IMR-90 (cell line): ENCODE measurements at regions not wholly inside any gene's neighbourhood (a gene's known extent, or its start where the extent isn't known, plus 50 kb on each side); places are given as distances from the start of the nearest gene placed in this dataset.

Source experiments
- ATAC-seq: fragments of 200-7000 bp; cut with Tn5 transposase; 2 replicates; pipeline ENCODE4 v1.9.1; 2020; ENCODE audit warnings: low read depth, mild to moderate bottlenecking, moderate library complexity
- BruUV-seq: library from RNA; stranded (reverse); fragments of 400-500 nt; replicated peaks from 2 replicates; lab custom pipeline; 2021; lab: Mats Ljungman, UMichigan
- CTCF ChIA-PET: fragments of 300-600 bp; formaldehyde crosslinking; extraction: SDS; loops from one replicate; lab custom pipeline; 2021; ENCODE audit warnings: antibody characterized with exemption; lab: Yijun Ruan, JAX
- POLR2A ChIA-PET: fragments of 300-600 bp; sonication (Branson Sonifier 250); formaldehyde crosslinking; loops from one replicate; lab custom pipeline; 2022; ENCODE audit warnings: antibody characterized with exemption; ENCODE audit not compliant: unreplicated experiment; lab: Charles Lee
- DNase-seq: peaks from one replicate; pipeline ENCODE4 v3.0.0; 2013
- H2AFZ ChIP-seq: replicated peaks from 2 replicates; pipeline ENCODE3; 2013; ENCODE audit warnings: low read length, mild to moderate bottlenecking; ENCODE audit not compliant: poor library complexity
- H2AK5ac ChIP-seq: 2 replicates; pipeline ENCODE4 v1.6.1; 2013; ENCODE audit warnings: low read depth, low read length, inconsistent platforms
- H2AK9ac ChIP-seq: replicated peaks from 2 replicates; pipeline ENCODE3; 2013; ENCODE audit warnings: mild to moderate bottlenecking, low read depth, low read length, moderate library complexity; ENCODE audit not compliant: poor library complexity
- H2BK120ac ChIP-seq: 2 replicates; pipeline ENCODE4 v1.6.1; 2013; ENCODE audit warnings: low read depth, low read length, inconsistent platforms
- H2BK15ac ChIP-seq: 3 replicates; pipeline ENCODE4 v1.6.1; 2013; ENCODE audit warnings: low read depth, low read length, inconsistent platforms
- H2BK20ac ChIP-seq: 2 replicates; pipeline ENCODE4 v1.6.1; 2013; ENCODE audit warnings: low read depth, mild to moderate bottlenecking, inconsistent platforms, low read length, moderate library complexity
- H2BK5ac ChIP-seq: 2 replicates; pipeline ENCODE4 v1.6.1; 2013; ENCODE audit warnings: mild to moderate bottlenecking, low read depth, low read length, inconsistent platforms; ENCODE audit not compliant: poor library complexity, severe bottlenecking
- H3K14ac ChIP-seq: replicated peaks from 2 replicates; pipeline ENCODE4 v1.6.1; 2013; ENCODE audit warnings: low read depth, low read length, inconsistent platforms
- H3K18ac ChIP-seq: 2 replicates; pipeline ENCODE4 v1.6.1; 2013; ENCODE audit warnings: low read depth, low read length, control low read depth
- H3K23ac ChIP-seq: 2 replicates; pipeline ENCODE4 v1.6.1; 2013; ENCODE audit warnings: low read depth, low read length, inconsistent platforms
- H3K27ac ChIP-seq: 2 replicates; pipeline ENCODE4 v1.5.1; 2013; ENCODE audit warnings: mild to moderate bottlenecking, control low read depth, low read length; ENCODE audit not compliant: insufficient read depth
- H3K27me3 ChIP-seq: 2 replicates; pipeline ENCODE4 v1.6.1; 2013; ENCODE audit warnings: low read length; ENCODE audit not compliant: control insufficient read depth, insufficient read depth
- H3K36me3 ChIP-seq: 2 replicates; pipeline ENCODE4 v1.6.1; 2013; ENCODE audit warnings: low read length, mixed read lengths; ENCODE audit not compliant: control insufficient read depth, insufficient read depth
- H3K4ac ChIP-seq: 2 replicates; pipeline ENCODE4 v1.6.1; 2013; ENCODE audit warnings: low read depth, low read length, inconsistent platforms
- H3K4me1 ChIP-seq: 2 replicates; pipeline ENCODE4 v1.6.1; 2013; ENCODE audit warnings: low read length, mixed read lengths; ENCODE audit not compliant: control insufficient read depth, insufficient read depth
- H3K4me2 ChIP-seq: 2 replicates; pipeline ENCODE4 v1.6.1; 2013; ENCODE audit warnings: low read depth, mild to moderate bottlenecking, control low read depth, low read length, moderate library complexity
- H3K4me3 ChIP-seq: 2 replicates; pipeline ENCODE4 v1.5.1; 2013; ENCODE audit warnings: low read depth, mild to moderate bottlenecking, control low read depth, low read length, moderate library complexity; ENCODE audit not compliant: insufficient read depth
- H3K56ac ChIP-seq: 2 replicates; pipeline ENCODE4 v1.6.1; 2013; ENCODE audit warnings: low read length, inconsistent platforms; ENCODE audit not compliant: insufficient read depth; ENCODE audit errors: extremely low read depth
- H3K79me1 ChIP-seq, 2 experiments: 2 replicates each; pipeline ENCODE4 v1.6.1; 2013; ENCODE audit warnings: low read length in 2 of 2, inconsistent platforms in 1 of 2, low read depth in 1 of 2
- H3K9ac ChIP-seq: 2 replicates; pipeline ENCODE4 v1.6.1; 2013; ENCODE audit warnings: low read depth, low read length, control low read depth
- H3K9me1 ChIP-seq: 2 replicates; pipeline ENCODE4 v1.6.1; 2013; ENCODE audit warnings: low read length, inconsistent platforms; ENCODE audit not compliant: insufficient read depth
- H3K9me3 ChIP-seq: 2 replicates; pipeline ENCODE4 v1.6.1; 2013; ENCODE audit warnings: low read length; ENCODE audit not compliant: control insufficient read depth, insufficient read depth
- H4K20me1 ChIP-seq: 2 replicates; pipeline ENCODE4 v1.6.1; 2013; ENCODE audit warnings: low read length, inconsistent platforms; ENCODE audit not compliant: insufficient read depth
- H4K5ac ChIP-seq: 2 replicates; pipeline ENCODE4 v1.6.1; 2013; ENCODE audit warnings: mild to moderate bottlenecking, low read depth, low read length, control low read depth
- H4K8ac ChIP-seq, 2 experiments: 2 replicates each; pipeline ENCODE4 v1.6.1; 2013; ENCODE audit warnings: low read depth in 2 of 2, low read length in 2 of 2, control low read depth in 1 of 2, inconsistent platforms in 1 of 2
- H4K91ac ChIP-seq: 2 replicates; pipeline ENCODE4 v1.6.1; 2013; ENCODE audit warnings: low read depth, low read length, inconsistent platforms; ENCODE audit not compliant: insufficient read depth
- NFE2L2 ChIP-seq: fragments of 150-350 bp; IDR thresholded peaks from 2 replicates; pipeline ENCODE4 v1.6.1; 2016; ENCODE audit warnings: low read depth, mild to moderate bottlenecking, low read length
- RAD21 ChIP-seq: IDR thresholded peaks from 2 replicates; pipeline ENCODE4 v1.6.1; 2012; ENCODE audit warnings: low read length, improper control_type of control experiment
- WGBS, 2 experiments: methylation state at CpG; one replicate each; pipeline versions ENCODE4 v1.1.5 to v1.1.7; 2013; ENCODE audit warnings: missing lambda C conversion rate in 2 of 2; ENCODE audit not compliant: insufficient read length in 1 of 2; ENCODE audit errors: extremely low coverage in 2 of 2; 5-methylcytosine and 5-hydroxymethylcytosine counted together
- dilution Hi-C: fragments of 300-500 bp; cut with HindIII; formaldehyde crosslinking; loops from one replicate; pipeline ENCODE4 v1.14.3; 2018; ENCODE audit warnings: low sequenced_read_pairs; ENCODE audit not compliant: unreplicated experiment
- in situ Hi-C: fragments of 300-500 bp; cut with MboI; formaldehyde crosslinking; loops from 3 replicates; pipeline ENCODE4 v1.14.3; 2019; ENCODE audit warnings: low sequenced_read_pairs, inconsistent platforms, mixed read lengths
- intact Hi-C: fragments of 100-400 bp; cut with micrococcal nuclease; formaldehyde crosslinking; loops from 2 replicates; pipeline ENCODE4 v1.10.0; 2022

DNA sequence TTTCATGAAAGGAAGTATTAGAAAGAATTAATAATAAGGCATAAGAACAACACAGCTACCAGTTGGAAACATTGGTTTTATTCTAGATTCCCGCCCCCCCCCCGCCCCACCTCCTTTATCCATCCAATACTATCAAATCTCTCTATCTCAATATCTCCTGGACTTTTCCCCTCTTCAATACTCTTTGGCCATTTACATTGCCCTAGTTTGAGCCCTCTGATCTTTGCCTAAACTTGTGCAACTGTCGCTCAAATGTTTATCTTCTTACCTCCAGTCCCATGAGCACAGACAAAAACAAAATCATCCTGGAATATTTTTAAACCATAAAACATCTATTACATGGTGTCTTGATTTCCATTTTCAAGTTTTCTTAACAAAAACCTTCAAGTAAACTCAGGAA, 488.2 kb downstream of the KLHL13 start:
- Histone ChIP-seq H2BK15ac (no peak overlapping the region), H4K8ac (no peak overlapping the region), H3K27ac (no peak overlapping the region), H3K9ac (no peak overlapping the region), H3K9me3 (no peaks in the 10 kb centered on the region), H2AFZ (no peak overlapping the region), H2BK20ac (no peak overlapping the region), H3K4me2 (no peak overlapping the region), H4K91ac (no peak overlapping the region), H2BK5ac (no peak overlapping the region), H3K4ac (no peak overlapping the region), H2AK9ac (no peak overlapping the region), H3K4me3 (no peak overlapping the region), H4K5ac (no peak overlapping the region), H3K27me3 (no peaks in the 10 kb centered on the region), H3K18ac (no peak overlapping the region), H2AK5ac (no peak overlapping the region), H3K36me3 (no peaks in the 10 kb centered on the region), H3K56ac (no peak overlapping the region), H3K9me1 (no peaks in the 10 kb centered on the region), H2BK120ac (no peak overlapping the region), H4K20me1 (no peaks in the 10 kb centered on the region), H3K4me1 (no peaks in the 10 kb centered on the region), H3K79me1 (no peaks in the 10 kb centered on the region), H3K23ac (no peak overlapping the region), H3K14ac (no peak overlapping the region)
- ChIA-PET POLR2A (no interaction called here), CTCF (no interaction called here)
- ATAC-seq (no peak), DNase-seq (no peak)
- BruUV-seq = no TSS peak
- TF ChIP-seq NFE2L2 (no peak), RAD21 (no peak)
- dilution Hi-C loops (no loop called here), intact Hi-C loops (no loop called here), in situ Hi-C loops (no loop called here)
- no CpG with 5 or more reads among the region's 3 CpGs for WGBS, 2 experiments
